HG03175 (cell line): ENCODE measurements at regions not wholly inside any gene's neighbourhood (a gene's known extent, or its start where the extent isn't known, plus 50 kb on each side); places are given as distances from the start of the nearest gene placed in this dataset.
"Not testable (repeated sequence)": the region's sequence is repeated elsewhere in the genome, so short reads cannot be mapped to it uniquely, and the experiment has no call there.

ENCODE experiments used
- ATAC-seq: cut with Tn5 transposase; IDR thresholded peaks from one replicate; pipeline ENCODE4 v1.9.1; 2021; ENCODE audit warnings: mild to moderate bottlenecking, moderate library complexity; ENCODE audit not compliant: unreplicated experiment

GRCh38 chr1:185477638-185478580, 160.9 kb upstream of the IVNS1ABP start:
- no peak for ATAC-seq

GRCh38 chr1:185474440-185475149, 157.6 kb upstream of the IVNS1ABP start:
- ATAC-seq = no peak

- no peak for ATAC-seq
These were observed 156.1 kb upstream of the IVNS1ABP start for GRCh38 chr1:185473186-185473585.

DNA sequence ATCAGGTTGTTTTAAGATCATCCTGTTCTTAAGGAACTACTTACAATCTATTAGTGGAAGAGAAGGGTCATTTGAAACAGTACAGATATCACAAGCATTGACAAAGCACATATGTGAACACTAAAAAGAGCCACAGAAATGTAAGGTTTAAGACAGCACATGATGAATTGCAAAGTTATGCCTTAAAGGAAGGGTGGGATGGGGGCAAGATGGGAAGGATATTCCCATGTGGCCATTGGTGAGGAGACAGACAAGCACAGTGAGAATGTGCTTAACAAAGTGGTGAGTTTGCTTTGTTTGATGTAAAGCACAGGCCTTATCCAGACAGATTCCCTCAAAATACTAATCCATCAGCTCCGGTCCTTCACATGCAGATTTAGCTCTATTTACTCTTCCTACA, 151.6 kb upstream of the IVNS1ABP start:
- no peak for ATAC-seq

DNA sequence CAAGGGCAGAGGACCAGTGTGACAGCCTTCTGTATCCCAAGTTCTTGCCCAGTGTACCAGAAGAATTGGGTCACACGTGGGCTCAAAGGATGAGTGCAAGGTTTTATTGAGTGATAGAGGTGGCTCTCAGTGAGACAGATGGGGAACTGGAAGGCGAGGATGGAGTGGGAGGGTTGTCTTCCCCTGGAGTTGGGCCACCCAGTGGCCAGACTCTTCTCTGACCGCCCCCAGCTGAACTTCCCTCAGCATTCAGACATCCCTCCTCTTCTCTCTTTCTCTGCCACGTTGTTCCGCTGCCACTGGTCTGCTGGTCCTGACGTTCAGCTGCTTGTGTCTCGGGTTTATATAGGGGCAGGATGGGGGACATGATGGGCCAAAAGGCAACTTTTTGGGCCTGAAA, 150.1 kb upstream of the IVNS1ABP start:
- no peak for ATAC-seq

- ATAC-seq = no peak
These were observed 147.7 kb upstream of the IVNS1ABP start for GRCh38 chr1:185464777-185465176.

GRCh38 chr1:185463433-185463832, 146.4 kb upstream of the IVNS1ABP start:
- no peak for ATAC-seq

- ATAC-seq = no peak
These were observed 146.0 kb upstream of the IVNS1ABP start for GRCh38 chr1:185463011-185463410.

- ATAC-seq = not testable (repeated sequence)
These were observed 143.7 kb upstream of the IVNS1ABP start for GRCh38 chr1:185460723-185461122.

GRCh38 chr1:185459141-185459540, 142.1 kb upstream of the IVNS1ABP start:
- ATAC-seq = no peak

GRCh38 chr1:185458670-185459069, 141.6 kb upstream of the IVNS1ABP start:
- ATAC-seq = no peak

DNA sequence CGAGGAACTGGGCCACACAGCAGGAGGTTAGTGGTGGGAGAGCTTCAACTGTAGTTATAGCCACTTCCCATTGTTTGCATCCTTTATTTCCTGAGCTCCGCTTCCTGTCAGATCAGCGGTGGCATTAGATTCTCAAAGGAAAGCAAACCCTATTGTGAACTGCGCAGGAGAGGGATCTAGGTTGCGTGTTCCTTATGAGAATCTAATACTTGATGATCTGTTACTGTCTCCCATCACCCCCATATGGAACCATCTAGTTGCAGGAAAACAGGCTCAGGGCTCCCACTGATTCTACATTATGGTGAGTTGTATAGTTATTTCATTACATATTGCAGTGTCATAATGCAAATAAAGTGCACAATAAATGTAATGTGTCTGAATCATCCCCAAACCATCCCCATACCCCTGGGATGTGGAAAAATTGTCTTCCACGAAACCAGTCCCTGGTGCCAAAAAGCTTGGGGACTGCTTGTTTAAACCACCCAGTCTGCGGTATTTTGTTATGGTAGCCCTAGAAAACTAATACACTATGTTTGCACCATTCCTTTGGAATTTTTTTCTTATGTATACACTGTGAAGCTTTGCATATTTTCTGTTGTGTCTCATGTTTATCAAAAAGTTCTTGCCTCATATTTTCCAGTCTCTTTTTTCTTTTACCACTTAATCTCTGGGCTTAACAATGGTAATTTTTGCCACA, 136.6 kb upstream of the IVNS1ABP start:
- ATAC-seq = no peak

- no peak for ATAC-seq
These were observed 133.9 kb upstream of the IVNS1ABP start for GRCh38 chr1:185450917-185451316.

DNA sequence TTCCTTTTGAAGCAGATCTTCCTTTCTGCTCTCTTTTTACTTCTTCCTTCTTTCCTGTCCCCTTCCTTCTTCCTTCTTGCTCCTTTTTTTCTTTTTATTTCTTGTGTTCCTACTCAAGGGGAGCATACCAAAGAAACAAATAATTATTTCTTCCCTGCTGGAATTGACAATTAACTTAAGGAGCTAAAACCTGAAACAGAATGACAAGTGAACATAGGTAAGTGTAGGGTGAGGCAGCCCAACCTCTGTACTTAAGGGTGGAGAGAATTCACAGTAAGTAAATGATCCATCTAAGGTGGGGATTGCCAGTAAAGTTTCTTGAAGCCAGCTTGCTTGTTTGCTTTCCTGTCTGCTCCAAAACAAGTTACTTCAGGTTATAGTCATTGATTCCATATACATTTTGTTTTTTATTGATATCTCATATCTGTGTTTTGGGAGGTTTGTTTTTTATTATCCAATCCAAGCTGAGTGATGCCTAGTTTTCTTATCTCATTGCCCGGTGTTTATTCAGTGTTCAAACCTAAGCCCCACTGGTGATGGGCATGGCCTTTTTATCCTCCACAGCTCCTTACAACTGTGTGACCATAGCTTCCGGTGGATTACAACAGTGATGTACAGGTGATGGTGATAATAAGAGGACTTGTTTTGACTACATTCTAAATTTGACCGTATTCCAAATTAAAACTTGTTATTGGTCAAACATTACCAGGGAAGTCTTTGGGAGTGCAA, 133.2 kb upstream of the IVNS1ABP start:
- ATAC-seq = no peak

- no peak for ATAC-seq
These were observed 132.5 kb upstream of the IVNS1ABP start for GRCh38 chr1:185449378-185450059.

- ATAC-seq = no peak
These were observed 131.6 kb upstream of the IVNS1ABP start for GRCh38 chr1:185448591-185449186.

DNA sequence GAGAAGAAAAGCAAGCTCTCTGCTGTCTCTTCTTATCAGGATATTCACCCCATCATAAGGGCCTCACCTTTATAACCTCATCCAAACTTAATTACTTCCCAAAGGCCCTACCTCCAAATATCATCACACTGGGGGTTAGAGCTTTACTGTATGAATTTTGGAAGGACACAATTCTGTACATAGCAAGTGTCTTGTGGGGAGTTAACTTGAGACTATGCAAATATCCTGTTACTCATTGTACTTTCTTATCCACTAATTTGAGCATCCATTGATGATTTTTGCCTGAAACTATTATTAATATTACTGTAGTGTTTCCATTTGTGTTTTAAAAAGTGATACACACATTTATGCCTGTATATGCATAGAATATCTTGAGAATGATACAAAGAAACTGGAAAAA, 129.1 kb upstream of the IVNS1ABP start:
- no peak for ATAC-seq

GRCh38 chr1:185445594-185445993, 128.6 kb upstream of the IVNS1ABP start:
- no peak for ATAC-seq

DNA sequence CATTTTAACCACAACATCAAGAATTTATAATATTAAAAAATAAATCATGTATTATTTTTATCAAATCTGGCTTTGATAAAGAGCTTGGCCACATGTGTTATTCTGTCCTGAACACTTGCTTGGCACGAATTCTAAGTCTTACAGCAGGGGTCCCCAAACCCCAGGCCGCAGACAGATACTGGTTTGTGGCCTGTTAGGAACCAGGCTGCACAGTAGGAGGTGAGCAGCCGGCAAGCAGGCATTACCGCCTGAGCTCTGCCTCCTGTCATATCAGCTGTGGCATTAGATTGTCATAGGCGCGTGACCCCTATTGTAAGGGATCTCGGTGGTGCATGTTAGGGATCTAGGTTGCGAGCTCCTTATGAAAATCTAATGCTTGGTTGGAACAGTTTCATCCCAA, 127.6 kb upstream of the IVNS1ABP start:
- no peak for ATAC-seq

- ATAC-seq = no peak
These were observed 125.0 kb upstream of the IVNS1ABP start for GRCh38 chr1:185442050-185442449.
